AG08396 (cell line): ENCODE measurements at regions not wholly inside any gene's neighbourhood (a gene's known extent, or its start where the extent isn't known, plus 50 kb on each side); places are given as distances from the start of the nearest gene placed in this dataset.
"Not testable (repeated sequence)": the region's sequence is repeated elsewhere in the genome, so short reads cannot be mapped to it uniquely, and the experiment has no call there.

ENCODE experiments used
- DNase-seq: peaks from one replicate; pipeline ENCODE4 v3.0.0; 2012; ENCODE audit warnings: low spot score, mixed read lengths

- no peak for DNase-seq
These were observed 649.2 kb downstream of the ZEB2 start for GRCh38 chr2:143870696-143871095.

- peak; percentile 13 for DNase-seq
These were observed 662.9 kb downstream of the ZEB2 start for GRCh38 chr2:143856978-143857377.

GRCh38 chr2:143852759-143853158 is 667.2 kb downstream of the ZEB2 start:
- no peak for DNase-seq

- no peak for DNase-seq
These were observed 669.8 kb downstream of the ZEB2 start for GRCh38 chr2:143850084-143850483.

GRCh38 chr2:143847257-143847656 is 672.7 kb downstream of the ZEB2 start:
- DNase-seq, result no peak

GRCh38 chr2:143844986-143845385 is 674.9 kb downstream of the ZEB2 start:
- DNase-seq, result no peak

- no peak for DNase-seq
These were observed 676.2 kb downstream of the ZEB2 start for GRCh38 chr2:143843686-143844085.

GRCh38 chr2:143842836-143843235 is 677.1 kb downstream of the ZEB2 start:
- no peak for DNase-seq

GRCh38 chr2:143841935-143842334 is 678.0 kb downstream of the ZEB2 start:
- DNase-seq, result no peak

GRCh38 chr2:143840601-143841000 is 679.3 kb downstream of the ZEB2 start:
- no peak for DNase-seq

GRCh38 chr2:143840194-143840593 is 679.7 kb downstream of the ZEB2 start:
- DNase-seq, result no peak

- DNase-seq, result no peak
These were observed 680.5 kb downstream of the ZEB2 start for GRCh38 chr2:143839456-143839855.

- not testable (repeated sequence) for DNase-seq
These were observed 682.9 kb downstream of the ZEB2 start for GRCh38 chr2:143837055-143837454.

- DNase-seq, result no peak
These were observed 684.4 kb downstream of the ZEB2 start for GRCh38 chr2:143835481-143835880.

GRCh38 chr2:143833015-143833660 is 686.8 kb downstream of the ZEB2 start:
- DNase-seq, result no peak

GRCh38 chr2:143830476-143830875 is 689.4 kb downstream of the ZEB2 start:
- DNase-seq, result no peak

GRCh38 chr2:143828763-143829537 is 691.0 kb downstream of the ZEB2 start:
- DNase-seq, result no peak

- no peak for DNase-seq
These were observed 695.1 kb downstream of the ZEB2 start for GRCh38 chr2:143824791-143825190.

GRCh38 chr2:143823876-143824275 is 694.7 kb downstream of the ARHGAP15 start:
- no peak for DNase-seq

GRCh38 chr2:143823296-143823695 is 694.1 kb downstream of the ARHGAP15 start:
- DNase-seq, result no peak

GRCh38 chr2:143822736-143823135 is 693.5 kb downstream of the ARHGAP15 start:
- DNase-seq, result no peak

- no peak for DNase-seq
These were observed 690.5 kb downstream of the ARHGAP15 start for GRCh38 chr2:143819764-143820163.

GRCh38 chr2:143819190-143819735 is 690.0 kb downstream of the ARHGAP15 start:
- no peak for DNase-seq
